ENCODE measurements at regions not wholly inside any gene's neighbourhood (a gene's known extent, or its start where the extent isn't known, plus 50 kb on each side); places are given as distances from the start of the nearest gene placed in this dataset.

DNA sequence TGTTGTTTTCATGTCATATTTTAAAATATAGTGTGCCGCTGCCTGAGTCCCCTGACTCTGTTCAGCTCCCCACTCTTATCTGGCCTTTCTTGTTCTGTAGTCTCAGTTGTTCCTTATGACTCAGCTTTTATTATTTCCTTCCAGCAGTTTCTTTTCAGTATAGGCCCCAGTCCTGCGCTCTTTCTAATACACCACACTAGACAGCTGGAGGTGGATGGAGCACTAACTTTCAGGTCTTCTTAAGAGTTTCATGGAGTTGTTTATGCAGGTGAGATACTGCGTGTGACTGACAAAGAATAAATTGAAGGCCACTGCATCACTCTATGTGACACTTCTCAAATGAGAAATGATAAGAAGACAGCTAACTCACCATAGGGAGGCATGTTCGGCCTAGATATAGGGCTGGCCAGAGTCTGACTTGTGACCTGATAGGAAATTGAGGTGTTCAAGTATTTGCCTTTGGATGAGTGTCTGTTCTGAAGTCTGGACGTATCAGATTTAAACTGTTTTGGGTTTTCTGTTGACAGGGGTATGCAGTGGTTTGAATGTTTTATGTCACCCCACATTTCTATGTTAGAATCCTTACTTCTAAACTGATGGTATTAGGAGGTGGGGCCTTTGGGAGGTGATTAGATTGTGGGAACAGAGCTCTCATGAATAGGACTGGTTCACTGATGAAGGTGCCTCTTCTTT, 60.8 kb upstream of the CLMN start:
- DNase-seq, result no peak

DNA sequence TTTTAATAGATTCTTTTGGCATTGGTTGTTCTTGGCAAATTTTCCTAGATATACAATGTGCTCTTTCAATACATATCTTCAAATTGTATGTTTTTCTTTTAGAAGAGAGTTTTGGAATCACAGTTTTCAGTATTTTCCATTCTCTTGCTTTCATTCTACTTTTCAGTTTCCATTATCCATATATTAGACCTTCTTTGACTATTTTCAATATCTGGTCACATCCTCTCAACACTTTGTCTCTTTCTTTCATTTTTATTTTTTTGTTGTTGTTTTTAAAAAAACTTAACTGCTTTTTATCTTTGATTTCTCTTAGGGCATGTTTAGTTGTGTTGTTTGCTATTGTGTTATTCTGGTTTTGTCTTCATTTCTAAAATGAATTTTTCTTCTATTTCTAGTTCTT, 59.9 kb upstream of the CLMN start:
- DNase-seq, result no peak

DNA sequence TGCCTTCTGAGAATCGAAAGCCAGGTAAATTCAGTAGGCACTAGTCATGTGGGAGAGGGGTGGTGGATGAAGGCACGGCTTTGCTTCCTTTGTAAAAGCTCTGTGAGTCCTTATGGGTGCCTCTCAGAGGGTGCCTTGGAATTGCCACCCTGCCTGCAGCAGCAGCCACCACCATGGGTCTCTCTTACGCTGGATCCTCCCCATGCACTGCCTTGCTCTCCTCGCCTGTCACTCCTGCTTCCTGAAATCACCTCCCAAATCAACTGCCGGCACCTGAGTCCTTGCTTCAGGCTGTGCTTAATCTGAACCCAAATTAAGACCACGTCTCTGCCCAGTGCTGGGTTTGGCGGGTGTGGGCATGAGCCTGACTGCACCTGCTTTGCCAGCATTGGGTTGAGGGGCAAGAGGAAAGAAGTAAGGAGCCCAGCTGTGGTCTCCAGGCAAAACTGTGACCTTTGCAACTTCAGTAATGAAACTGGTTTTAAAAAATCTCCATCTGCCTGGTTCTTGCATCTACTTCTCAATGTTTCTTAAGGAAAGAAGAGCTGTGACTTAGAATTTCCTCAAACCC, 55.9 kb upstream of the CLMN start:
- no peak for DNase-seq

DNA sequence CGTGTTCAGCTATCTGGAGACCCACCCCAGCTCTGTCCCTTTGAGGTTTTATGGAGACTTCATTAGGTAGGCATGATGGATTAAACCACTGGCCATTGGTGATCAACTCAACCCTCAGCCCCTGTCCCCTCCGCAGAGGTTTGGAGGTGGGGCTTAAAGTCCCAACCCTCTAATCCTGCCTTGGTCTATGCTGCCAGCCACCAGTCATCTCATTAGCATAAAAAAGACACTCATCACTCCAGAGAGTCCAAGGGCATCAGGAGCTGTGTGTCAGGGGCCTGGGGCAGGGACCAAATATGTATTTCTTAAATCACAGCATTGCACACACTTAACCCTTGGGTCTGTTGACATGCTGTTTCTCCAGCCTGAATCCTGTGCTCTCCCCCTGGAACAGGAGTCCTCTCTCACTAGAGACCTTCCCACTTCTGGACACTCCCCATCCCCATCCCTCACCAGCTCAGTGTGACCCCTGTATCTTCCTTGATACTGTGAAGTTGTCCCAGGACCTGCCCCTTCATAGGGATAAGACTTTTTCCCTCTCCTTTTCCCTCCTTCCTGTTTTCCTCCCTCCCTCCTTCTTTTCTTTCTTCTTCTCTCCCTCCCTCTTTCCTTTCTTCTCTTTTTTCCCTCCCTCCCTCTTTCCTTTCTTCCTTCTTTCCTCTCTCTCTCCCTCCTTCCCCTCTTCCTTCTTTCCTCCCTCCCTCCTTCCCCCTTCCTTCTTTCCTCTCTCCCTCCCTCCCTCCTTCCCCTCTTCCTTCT, 54.7 kb upstream of the CLMN start:
- no peak for DNase-seq

DNA sequence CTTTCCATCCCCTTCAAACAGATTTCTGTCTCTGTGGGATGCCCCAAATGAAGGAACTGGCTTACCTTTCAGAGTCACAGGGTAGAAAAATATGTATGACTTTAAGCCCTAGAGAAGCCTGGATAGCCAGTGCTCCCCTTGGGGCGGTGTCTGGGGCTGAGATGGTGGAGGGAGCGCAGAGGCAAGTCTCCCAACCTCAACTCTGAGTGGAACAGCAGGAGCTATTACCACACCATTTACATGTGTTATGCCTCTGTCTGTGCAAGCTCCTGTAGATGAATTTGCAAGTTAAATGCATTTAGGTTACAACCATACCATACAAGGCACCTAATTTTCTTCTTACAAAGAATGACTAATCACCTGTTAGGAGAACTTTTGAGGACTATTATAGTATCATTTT, 50.4 kb upstream of the CLMN start:
- DNase-seq, result no peak
